Transverse colon (tissue), 4 donors: ENCODE measurements at regions not wholly inside any gene's neighbourhood (a gene's known extent, or its start where the extent isn't known, plus 50 kb on each side); places are given as distances from the start of the nearest gene placed in this dataset.

Experiments used
- CTCF ChIP-seq, 5 experiments: fragments of 200-600 bp in 3 of 5; fragments of 450-650 bp in 2 of 5; sonication (generic) in 3 of 5; IDR thresholded peaks; 1 replicate in 2 of 5; 2 replicates in 3 of 5; pipeline ENCODE4 v1.5.1; 2016 to 2017; ENCODE audit warnings: antibody characterized with exemption in 5 of 5, inconsistent platforms in 3 of 5, mild to moderate bottlenecking in 2 of 5, moderate library complexity in 1 of 5
- EP300 ChIP-seq: sonication (generic); formaldehyde crosslinking; IDR thresholded peaks from one replicate; pipeline ENCODE4 v1.6.1; 2017; ENCODE audit warnings: antibody characterized with exemption, low read depth
- POLR2A ChIP-seq: fragments of 450-650 bp; IDR thresholded peaks from one replicate; pipeline ENCODE4 v1.6.1; 2016; ENCODE audit warnings: antibody characterized with exemption, mild to moderate bottlenecking, moderate library complexity
- POLR2AphosphoS5 ChIP-seq, 3 donors: sonication (generic); formaldehyde crosslinking; IDR thresholded peaks; one replicate each; pipeline ENCODE4 v1.6.1; 2016; ENCODE audit warnings: antibody characterized with exemption in 3 of 3

- TF ChIP-seq POLR2A (no peak), CTCF (IDR thresholded peaks at IDR 0.05) (no peak), POLR2AphosphoS5 (IDR thresholded peaks at IDR 0.05) (peak in 1 of 3 donors; percentile 15), EP300 (no peak)
Measured at GRCh38 chr19:46924874-46925547, 64.2 kb downstream of the ARHGAP35 start.
